HuH-7 (cell line): ENCODE measurements at regions not wholly inside any gene's neighbourhood (a gene's known extent, or its start where the extent isn't known, plus 50 kb on each side); places are given as distances from the start of the nearest gene placed in this dataset.

Experiments
- DNase-seq: peaks from one replicate; pipeline ENCODE4 v3.0.0; 2011; ENCODE audit warnings: low spot score

- no peak for DNase-seq
These were observed 445.4 kb downstream of the ZIC1 start for GRCh38 chr3:147854542-147854941.

GRCh38 chr3:147864754-147865354 lies 455.7 kb downstream of the ZIC1 start:
- no peak for DNase-seq

GRCh38 chr3:147866561-147866960 lies 457.4 kb downstream of the ZIC1 start:
- DNase-seq: no peak

DNA sequence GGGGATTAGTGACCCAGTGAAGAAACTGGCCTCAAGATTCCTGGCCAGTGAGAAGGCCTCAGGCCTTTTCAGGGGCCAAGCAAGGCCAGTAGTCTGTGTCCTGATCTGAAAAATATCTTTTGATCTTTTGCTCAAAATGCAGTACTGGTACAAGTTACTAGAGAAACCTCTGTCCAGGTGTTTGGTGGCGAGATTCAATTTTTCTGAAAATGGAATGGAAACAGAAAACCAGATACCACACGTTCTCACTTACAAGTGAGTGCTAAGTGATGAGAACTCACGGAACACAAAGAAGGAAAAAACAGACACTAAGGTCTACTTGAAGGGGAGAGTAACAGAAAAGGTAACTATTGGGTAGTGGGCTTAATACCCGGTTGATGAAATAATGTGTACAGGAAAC lies 463.4 kb downstream of the ZIC1 start:
- no peak for DNase-seq

DNA sequence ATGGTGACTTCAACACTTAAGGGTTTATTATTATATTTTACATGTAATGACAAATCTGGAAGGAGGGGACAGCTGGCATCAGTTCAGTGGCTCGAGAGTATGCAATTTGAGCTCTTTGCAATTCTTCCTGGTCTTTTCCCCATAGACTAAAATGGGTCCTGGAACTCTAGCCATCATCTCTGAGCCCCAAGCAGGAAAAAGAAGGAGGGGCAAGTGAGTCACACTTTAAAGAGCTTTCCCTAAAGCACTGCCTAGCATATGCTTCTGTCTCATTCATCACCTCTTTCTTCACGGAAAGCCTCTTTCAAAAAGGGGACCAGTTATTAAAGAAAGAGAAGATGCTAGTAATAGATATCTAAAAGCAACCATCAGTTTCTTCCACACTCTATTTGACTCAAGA lies 466.3 kb downstream of the ZIC1 start:
- no peak for DNase-seq

DNA sequence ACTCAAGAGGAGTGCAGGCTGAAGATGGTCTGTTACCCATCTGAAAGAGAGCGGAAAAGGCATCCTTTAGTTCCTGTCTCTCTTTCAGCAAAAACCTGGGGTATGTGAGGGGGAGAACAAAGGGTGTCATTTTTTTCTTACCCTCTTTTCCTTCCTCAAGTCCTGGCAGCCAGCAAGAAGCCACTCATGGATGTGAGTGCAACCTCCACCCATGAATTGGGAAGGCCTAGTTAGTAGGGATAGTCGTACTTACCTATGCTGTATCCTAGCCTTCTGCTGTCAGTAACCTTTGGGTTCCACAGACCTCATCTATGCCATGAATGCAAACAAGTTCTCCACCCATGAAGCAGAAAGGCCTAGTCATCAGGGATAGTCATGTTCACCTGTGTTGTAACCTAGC lies 472.8 kb downstream of the ZIC1 start:
- DNase-seq: no peak

GRCh38 chr3:147886879-147887278 lies 477.7 kb downstream of the ZIC1 start:
- no peak for DNase-seq

- DNase-seq: no peak
These were observed 478.6 kb downstream of the ZIC1 start for GRCh38 chr3:147887797-147888196.

GRCh38 chr3:147890114-147890513 lies 480.9 kb downstream of the ZIC1 start:
- DNase-seq: no peak

DNA sequence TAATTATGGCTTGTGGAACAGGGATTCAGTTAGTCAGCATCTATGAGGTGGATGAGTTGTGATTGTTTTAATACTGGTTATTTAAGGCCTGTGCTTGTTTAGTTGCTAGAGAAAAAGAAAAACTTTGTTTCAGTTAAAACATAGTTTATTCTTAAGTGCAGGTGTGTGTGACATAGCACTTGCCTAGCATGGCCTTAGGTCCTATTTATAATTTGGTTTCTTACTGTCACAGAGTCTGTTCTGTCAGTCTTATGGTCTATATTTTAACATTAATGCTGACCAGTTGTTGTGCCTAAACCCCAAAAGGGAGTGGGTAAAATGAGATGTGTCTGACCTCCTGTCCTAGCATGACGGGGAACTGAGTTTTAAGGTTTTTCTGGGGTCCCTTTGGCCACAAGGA lies 486.3 kb downstream of the ZIC1 start:
- no peak for DNase-seq

DNA sequence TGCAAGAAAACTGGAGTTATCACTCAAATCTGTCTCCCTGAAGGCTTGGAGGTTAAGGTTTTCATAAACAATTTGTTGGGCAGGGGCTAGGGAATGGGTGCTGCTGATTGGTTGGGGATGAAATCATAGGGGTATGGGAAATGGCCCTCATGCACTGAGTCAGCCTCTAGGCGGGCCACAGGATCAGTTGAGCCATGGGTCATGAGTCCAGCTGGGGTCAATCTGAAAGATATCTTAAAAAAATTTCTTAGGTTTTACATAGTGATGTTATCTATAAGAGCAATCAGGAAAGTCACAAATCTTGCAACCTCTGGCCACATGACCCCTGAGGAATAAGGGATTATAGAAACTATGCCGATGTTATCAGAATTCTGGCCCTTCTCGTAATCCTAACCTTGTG lies 491.7 kb downstream of the ZIC1 start:
- no peak for DNase-seq

DNA sequence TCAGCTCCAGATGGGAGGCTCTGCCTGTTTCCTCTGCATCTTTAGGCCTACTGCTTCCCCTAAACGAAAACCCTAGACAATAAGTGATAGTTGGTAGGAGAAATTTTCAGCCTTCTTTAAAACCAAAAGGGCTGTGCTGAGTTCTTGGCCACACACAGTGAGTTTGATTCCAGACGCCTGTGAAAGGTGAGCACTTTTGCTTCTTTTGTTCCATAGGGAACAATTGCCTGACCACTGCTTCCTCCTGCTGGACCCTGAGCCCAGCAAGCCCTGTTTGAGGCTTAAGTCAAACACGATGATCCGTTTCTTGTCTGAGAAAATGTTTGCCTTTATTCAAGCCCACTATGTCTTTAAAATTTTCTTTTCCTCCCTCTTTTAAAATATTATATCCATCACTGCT lies 493.9 kb downstream of the ZIC1 start:
- no peak for DNase-seq

- no peak for DNase-seq
These were observed 495.3 kb downstream of the ZIC1 start for GRCh38 chr3:147904421-147904820.

GRCh38 chr3:147906285-147906684 lies 497.1 kb downstream of the ZIC1 start:
- DNase-seq: no peak

- no peak for DNase-seq
These were observed 505.4 kb downstream of the ZIC1 start for GRCh38 chr3:147914532-147914931.

DNA sequence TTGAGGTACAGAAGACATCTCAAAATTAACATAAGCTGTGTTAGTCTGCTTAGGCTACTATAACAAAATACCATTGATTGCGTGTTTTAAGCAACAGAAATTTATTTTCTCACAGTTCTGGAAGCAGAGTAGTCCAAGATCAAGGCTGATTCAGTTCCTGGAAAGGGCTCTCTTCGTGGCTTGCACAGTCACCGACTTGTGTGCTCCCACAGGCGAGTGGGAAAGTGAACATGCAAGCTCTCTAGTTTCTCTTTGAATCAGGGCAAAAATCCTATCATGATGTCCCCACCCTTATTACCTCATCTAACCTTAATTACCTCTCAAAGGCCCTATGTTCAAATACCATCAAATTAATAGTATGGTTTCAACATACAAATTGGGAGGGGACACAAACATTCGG lies 505.9 kb downstream of the ZIC1 start:
- DNase-seq: no peak

DNA sequence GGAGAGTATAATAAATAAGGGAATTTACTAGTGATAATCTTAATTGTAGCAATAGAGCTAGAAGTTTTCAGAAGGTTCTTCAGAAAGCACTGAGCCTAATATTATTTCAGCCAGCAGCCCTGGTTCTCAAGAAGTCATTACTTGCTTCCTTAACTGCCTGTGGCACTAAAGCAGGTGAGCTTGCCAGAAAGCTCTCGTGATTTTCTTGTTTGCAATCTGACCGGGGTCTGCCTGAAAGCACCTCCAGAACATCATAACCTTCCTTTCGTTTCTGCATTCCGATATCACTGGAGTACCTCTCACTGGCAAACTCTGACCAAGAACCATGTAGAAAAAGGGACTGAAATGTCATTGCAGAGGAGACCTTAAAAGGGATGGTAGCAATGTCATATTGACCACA lies 510.3 kb downstream of the ZIC1 start:
- DNase-seq: no peak

- DNase-seq: no peak
These were observed 511.9 kb downstream of the ZIC1 start for GRCh38 chr3:147921051-147921450.

DNA sequence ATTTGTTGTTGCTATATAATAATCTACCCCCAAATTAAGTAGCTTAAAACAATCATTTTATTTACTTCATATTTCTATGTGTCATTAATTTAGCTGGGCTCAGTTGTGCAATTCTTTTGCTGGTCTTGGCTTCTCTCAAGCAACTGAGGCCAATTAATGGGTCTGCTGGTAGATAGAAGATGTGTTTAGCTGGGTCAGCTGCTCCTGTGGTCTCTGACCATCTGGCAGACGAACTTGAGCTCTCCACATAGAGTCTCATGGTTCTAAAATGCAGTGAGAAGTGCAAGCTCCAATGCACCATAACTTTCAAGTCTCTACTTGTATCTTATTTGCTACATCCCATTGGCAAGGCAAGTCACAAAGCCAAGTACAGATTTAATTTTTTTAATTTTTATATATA lies 515.6 kb downstream of the ZIC1 start:
- no peak for DNase-seq

DNA sequence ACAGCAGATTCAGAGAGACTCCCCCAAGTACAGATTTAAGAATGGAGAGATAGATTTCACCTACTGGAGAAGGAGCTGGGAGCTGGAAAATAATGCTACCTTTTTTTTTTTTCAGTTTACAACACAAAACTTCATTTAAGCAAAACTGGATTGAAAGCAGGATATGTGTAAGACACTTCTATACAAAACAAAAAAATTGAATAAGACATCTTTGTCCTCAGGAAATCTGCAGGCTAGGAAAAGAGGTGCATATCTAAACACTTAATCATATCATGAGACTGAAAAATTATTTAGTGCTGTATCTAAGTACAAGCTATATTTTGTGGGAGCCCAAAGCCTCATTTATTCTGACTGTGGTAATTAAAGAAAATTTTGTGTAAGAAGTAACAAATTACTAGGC lies 516.1 kb downstream of the ZIC1 start:
- no peak for DNase-seq

- no peak for DNase-seq
These were observed 521.2 kb downstream of the ZIC1 start for GRCh38 chr3:147930232-147930807.

DNA sequence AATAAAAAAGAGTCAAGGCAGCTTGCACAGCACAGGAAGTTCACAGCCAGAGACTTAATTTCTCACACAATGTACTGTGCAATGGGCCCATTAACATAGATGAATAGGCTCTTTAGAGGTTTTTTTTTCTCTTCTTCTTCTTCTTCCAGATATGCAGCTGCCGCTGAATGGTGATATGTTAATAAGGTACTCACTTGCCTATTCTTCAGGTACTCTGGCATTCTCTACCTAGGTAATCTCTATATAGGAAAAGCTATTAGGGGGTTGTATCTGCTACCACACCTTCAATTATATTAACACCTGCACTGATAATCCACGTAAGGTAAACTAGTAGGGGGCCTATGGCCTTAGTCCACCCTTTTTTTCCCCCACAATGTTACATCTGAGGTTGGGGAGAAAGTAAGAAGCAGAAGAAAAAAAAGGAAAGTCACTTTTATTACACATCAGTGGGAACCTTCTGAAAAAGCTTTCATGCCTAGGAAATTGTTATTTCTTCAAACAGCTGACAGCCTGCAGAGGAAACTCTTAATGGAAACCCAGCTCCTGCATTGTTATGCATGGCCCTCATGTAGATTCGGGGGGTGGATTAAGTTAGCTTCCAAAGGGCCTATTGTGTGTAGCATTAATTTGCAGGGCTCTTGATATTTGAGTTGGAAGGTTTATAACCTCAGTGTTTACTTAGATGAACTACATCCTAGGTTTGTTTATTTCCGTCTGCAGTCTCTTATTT lies 525.5 kb downstream of the ZIC1 start:
- DNase-seq: no peak

DNA sequence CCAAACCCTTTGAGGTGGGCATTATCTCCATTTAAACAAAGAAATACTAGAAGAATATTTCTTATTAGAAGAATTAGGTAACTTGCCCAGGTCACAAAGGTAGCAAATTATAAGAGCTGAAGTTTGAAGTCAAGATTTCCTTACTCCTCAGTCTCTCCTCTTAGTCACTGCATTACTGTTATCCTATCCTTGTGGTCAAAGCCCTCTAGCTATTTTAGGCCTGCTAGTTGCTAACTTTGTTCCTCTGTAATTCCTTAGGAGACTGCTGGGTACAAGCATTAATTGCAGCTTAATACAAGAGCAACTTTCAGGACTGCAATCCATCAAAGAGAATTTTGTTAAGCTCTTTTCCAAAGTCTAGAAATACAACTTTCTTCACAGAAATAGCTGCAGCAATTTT lies 528.2 kb downstream of the ZIC1 start:
- no peak for DNase-seq

GRCh38 chr3:147937891-147938290 lies 528.7 kb downstream of the ZIC1 start:
- DNase-seq: no peak
